Loucy (cell line): ENCODE measurements at regions not wholly inside any gene's neighbourhood (a gene's known extent, or its start where the extent isn't known, plus 50 kb on each side); places are given as distances from the start of the nearest gene placed in this dataset.
"Not testable (repeated sequence)": the region's sequence is repeated elsewhere in the genome, so short reads cannot be mapped to it uniquely, and the experiment has no call there.

ENCODE experiments used
- EZH2phosphoT487 ChIP-seq: fragments of 200-600 bp; IDR thresholded peaks from 2 replicates; pipeline ENCODE4 v1.6.1; 2018; ENCODE audit warnings: antibody characterized with exemption, mild to moderate bottlenecking, moderate library complexity, borderline replicate concordance
- TF ChIP-seq, protein P1 (sequence below): fragments of 200-600 bp; sonication (generic); conservative IDR thresholded peaks from 2 replicates; pipeline ENCODE4 v1.5.1; 2014; ENCODE audit warnings: mild to moderate bottlenecking, antibody characterized with exemption, low read length

GRCh38 chr14:105765072-105765825 lies 238.9 kb downstream of the TMEM121 start:
- TF ChIP-seq, protein P1, sequence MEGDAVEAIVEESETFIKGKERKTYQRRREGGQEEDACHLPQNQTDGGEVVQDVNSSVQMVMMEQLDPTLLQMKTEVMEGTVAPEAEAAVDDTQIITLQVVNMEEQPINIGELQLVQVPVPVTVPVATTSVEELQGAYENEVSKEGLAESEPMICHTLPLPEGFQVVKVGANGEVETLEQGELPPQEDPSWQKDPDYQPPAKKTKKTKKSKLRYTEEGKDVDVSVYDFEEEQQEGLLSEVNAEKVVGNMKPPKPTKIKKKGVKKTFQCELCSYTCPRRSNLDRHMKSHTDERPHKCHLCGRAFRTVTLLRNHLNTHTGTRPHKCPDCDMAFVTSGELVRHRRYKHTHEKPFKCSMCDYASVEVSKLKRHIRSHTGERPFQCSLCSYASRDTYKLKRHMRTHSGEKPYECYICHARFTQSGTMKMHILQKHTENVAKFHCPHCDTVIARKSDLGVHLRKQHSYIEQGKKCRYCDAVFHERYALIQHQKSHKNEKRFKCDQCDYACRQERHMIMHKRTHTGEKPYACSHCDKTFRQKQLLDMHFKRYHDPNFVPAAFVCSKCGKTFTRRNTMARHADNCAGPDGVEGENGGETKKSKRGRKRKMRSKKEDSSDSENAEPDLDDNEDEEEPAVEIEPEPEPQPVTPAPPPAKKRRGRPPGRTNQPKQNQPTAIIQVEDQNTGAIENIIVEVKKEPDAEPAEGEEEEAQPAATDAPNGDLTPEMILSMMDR = not testable (repeated sequence)
- TF ChIP-seq EZH2phosphoT487 = not testable (repeated sequence)
